ENCODE measurements at regions not wholly inside any gene's neighbourhood (a gene's known extent, or its start where the extent isn't known, plus 50 kb on each side); places are given as distances from the start of the nearest gene placed in this dataset.

DNA sequence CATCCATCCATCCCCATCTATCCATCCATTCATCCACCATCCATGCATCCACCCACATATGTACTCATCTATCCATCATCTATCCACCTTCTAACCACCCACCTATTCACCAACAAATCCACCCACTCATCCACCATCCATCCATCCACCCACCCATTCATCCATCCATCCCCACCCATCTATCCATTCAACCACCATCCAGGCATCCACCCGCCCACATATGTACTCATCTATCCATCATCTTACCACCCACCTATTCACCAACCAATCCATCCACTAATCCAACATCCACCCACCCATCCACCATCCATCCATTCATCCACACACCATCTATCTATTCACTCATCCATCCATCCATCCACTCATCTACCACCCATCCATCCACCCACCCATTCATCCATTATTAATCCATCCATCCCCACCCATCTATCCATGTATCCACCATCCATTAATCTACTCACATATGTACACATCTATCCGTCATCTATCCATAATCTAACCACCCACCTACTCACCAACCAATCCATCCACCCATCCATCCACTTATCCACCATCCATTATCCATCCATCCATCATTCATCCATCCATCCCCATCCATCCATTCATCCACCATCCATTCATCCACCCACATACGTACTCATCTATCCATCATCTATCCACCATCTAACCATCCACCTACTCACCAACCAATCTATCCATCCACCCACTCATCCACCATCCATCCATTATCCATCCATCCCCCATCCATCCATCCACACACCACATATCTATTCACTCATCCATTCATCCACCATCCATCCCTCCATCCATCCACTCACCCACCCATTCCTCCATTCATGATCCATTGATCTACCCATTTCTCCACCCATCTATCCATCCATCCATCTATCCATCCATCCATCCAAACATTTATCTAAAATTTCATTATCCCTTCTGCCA lies 940.0 kb downstream of the BRD1 start:
- 73 to 91% (median 88%) methylated on average over 3 of the region's 3 CpGs for WGBS, 5 donors
- peaks cover 0 to 53% (median 0%) of the 10 kb centered on the region in 7 donors for H3K27me3 ChIP-seq (replicated peaks in 1 of 7)
- no peaks in the 10 kb centered on the region for H3K36me3 ChIP-seq
- H3K27ac ChIP-seq: no peak overlapping the region
- H3K9me3 ChIP-seq: peaks cover 0 to 10% (median 2%) of the 10 kb centered on the region in 8 donors
- intact Hi-C loops (cut with DNase I; ENCODE audit: low total_unique reads): no loop called here
- H3K4me1 ChIP-seq: no peaks in the 10 kb centered on the region
- H3K4me3 ChIP-seq: no peak overlapping the region
- TF ChIP-seq, protein P1, sequence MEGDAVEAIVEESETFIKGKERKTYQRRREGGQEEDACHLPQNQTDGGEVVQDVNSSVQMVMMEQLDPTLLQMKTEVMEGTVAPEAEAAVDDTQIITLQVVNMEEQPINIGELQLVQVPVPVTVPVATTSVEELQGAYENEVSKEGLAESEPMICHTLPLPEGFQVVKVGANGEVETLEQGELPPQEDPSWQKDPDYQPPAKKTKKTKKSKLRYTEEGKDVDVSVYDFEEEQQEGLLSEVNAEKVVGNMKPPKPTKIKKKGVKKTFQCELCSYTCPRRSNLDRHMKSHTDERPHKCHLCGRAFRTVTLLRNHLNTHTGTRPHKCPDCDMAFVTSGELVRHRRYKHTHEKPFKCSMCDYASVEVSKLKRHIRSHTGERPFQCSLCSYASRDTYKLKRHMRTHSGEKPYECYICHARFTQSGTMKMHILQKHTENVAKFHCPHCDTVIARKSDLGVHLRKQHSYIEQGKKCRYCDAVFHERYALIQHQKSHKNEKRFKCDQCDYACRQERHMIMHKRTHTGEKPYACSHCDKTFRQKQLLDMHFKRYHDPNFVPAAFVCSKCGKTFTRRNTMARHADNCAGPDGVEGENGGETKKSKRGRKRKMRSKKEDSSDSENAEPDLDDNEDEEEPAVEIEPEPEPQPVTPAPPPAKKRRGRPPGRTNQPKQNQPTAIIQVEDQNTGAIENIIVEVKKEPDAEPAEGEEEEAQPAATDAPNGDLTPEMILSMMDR (IDR thresholded peaks at IDR 0.05 in 8 of 11, conservative IDR thresholded peaks at IDR 0.05 in 3 of 11): no peak
- TF ChIP-seq POLR2A (IDR thresholded peaks at IDR 0.05): no peak
- no peak for TF ChIP-seq POLR2AphosphoS5 (IDR thresholded peaks at IDR 0.05)
- no peak for DNase-seq

- peak; percentile 64 for DNase-seq
- Histone ChIP-seq H3K36me3 (no peaks in the 10 kb centered on the region), H3K4me3 (no peak overlapping the region), H3K4me1 (no peaks in the 10 kb centered on the region), H3K27me3 (replicated peaks in 1 of 7) (peaks cover 0 to 49% (median 0%) of the 10 kb centered on the region in 7 donors), H3K27ac (no peak overlapping the region), H3K9me3 (peaks cover 0 to 6% (median 2%) of the 10 kb centered on the region in 8 donors)
- intact Hi-C loops (cut with DNase I; ENCODE audit: low total_unique reads): no loop called here
- WGBS, 5 donors: 79 to 83% (median 79%) methylated on average over 22 of the region's 22 CpGs
- TF ChIP-seq, protein P1 (IDR thresholded peaks at IDR 0.05 in 8 of 11, conservative IDR thresholded peaks at IDR 0.05 in 3 of 11): no peak
- TF ChIP-seq POLR2A (IDR thresholded peaks at IDR 0.05) (no peak), POLR2AphosphoS5 (IDR thresholded peaks at IDR 0.05) (no peak)
These were observed 940.9 kb downstream of the BRD1 start for GRCh38 chr22:48886604-48887393.

DNA sequence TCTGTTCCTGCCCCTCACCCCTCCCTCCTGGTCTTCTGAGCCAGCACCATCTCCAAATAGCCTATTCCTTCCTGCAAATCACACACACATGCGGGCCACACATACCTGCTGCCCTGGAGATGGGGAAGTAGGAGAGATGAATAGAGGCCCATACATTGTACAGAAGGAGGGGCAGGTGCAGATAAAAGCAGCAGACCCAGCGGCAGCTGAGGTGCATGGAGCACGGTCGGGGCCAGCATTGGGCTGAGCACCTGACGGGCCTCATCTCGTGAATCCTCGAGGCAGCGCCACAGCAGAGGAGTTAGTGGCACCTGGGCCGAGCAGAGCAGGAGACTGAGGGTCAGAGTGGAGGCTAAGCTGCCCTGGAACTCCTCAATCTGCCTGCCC lies 941.8 kb downstream of the BRD1 start:
- peaks cover 0 to 44% (median 0%) of the 10 kb centered on the region in 7 donors for H3K27me3 ChIP-seq (replicated peaks in 1 of 7)
- no peak overlapping the region for H3K4me3 ChIP-seq
- DNase-seq: peak; percentile 28
- TF ChIP-seq, protein P1 (IDR thresholded peaks at IDR 0.05 in 8 of 11, conservative IDR thresholded peaks at IDR 0.05 in 3 of 11): no peak
- TF ChIP-seq POLR2A (IDR thresholded peaks at IDR 0.05) (no peak), POLR2AphosphoS5 (IDR thresholded peaks at IDR 0.05) (no peak)
- intact Hi-C loops (cut with DNase I; ENCODE audit: low total_unique reads): no loop called here
- no peaks in the 10 kb centered on the region for H3K9me3 ChIP-seq
- no peak overlapping the region for H3K27ac ChIP-seq
- H3K4me1 ChIP-seq: no peaks in the 10 kb centered on the region
- 66 to 82% (median 74%) methylated on average over 9 of the region's 9 CpGs for WGBS, 5 donors
- H3K36me3 ChIP-seq: no peaks in the 10 kb centered on the region

Measured in spleen (tissue), 11 donors.